Activated CD4-positive, alpha-beta T cell treated with anti-CD3 and anti-CD28 coated beads, Interleukin-2, amount 50 U/mL, for 16 hours (primary cell): ENCODE measurements at regions not wholly inside any gene's neighbourhood (a gene's known extent, or its start where the extent isn't known, plus 50 kb on each side); places are given as distances from the start of the nearest gene placed in this dataset.

Experiments
- DNase-seq: peaks from one replicate; pipeline ENCODE4 v3.0.0-alpha.2; 2020

- no peak for DNase-seq
These were observed 249.7 kb downstream of the ACTR3 start for GRCh38 chr2:114139542-114139941.

- DNase-seq, result no peak
These were observed 266.6 kb downstream of the ACTR3 start for GRCh38 chr2:114156366-114157056.

GRCh38 chr2:114157057-114157385 lies 267.1 kb downstream of the ACTR3 start:
- DNase-seq, result no peak

- DNase-seq, result no peak
These were observed 270.5 kb downstream of the ACTR3 start for GRCh38 chr2:114160263-114160981.

- no peak for DNase-seq
These were observed 271.5 kb downstream of the ACTR3 start for GRCh38 chr2:114161371-114161770.

- no peak for DNase-seq
These were observed 274.6 kb upstream of the DPP10 start for GRCh38 chr2:114167799-114168198.

- DNase-seq, result no peak
These were observed 272.4 kb upstream of the DPP10 start for GRCh38 chr2:114170070-114170469.

- DNase-seq, result no peak
These were observed 266.9 kb upstream of the DPP10 start for GRCh38 chr2:114175507-114175906.

- DNase-seq, result no peak
These were observed 256.9 kb upstream of the DPP10 start for GRCh38 chr2:114185501-114185900.

GRCh38 chr2:114192362-114192761 lies 250.1 kb upstream of the DPP10 start:
- no peak for DNase-seq

GRCh38 chr2:114201781-114202180 lies 240.7 kb upstream of the DPP10 start:
- DNase-seq, result no peak

- DNase-seq, result no peak
These were observed 238.8 kb upstream of the DPP10 start for GRCh38 chr2:114203679-114204078.

- no peak for DNase-seq
These were observed 228.6 kb upstream of the DPP10 start for GRCh38 chr2:114213808-114214207.

- no peak for DNase-seq
These were observed 224.1 kb upstream of the DPP10 start for GRCh38 chr2:114218383-114218782.

GRCh38 chr2:114219456-114219855 lies 223.0 kb upstream of the DPP10 start:
- no peak for DNase-seq

GRCh38 chr2:114222344-114222743 lies 220.1 kb upstream of the DPP10 start:
- DNase-seq, result no peak

GRCh38 chr2:114231921-114232320 lies 210.5 kb upstream of the DPP10 start:
- no peak for DNase-seq

GRCh38 chr2:114237331-114237730 lies 205.1 kb upstream of the DPP10 start:
- DNase-seq, result no peak

- no peak for DNase-seq
These were observed 203.4 kb upstream of the DPP10 start for GRCh38 chr2:114238910-114239559.

- no peak for DNase-seq
These were observed 193.8 kb upstream of the DPP10 start for GRCh38 chr2:114248648-114249047.

- no peak for DNase-seq
These were observed 189.7 kb upstream of the DPP10 start for GRCh38 chr2:114252713-114253112.

GRCh38 chr2:114254875-114255274 lies 187.6 kb upstream of the DPP10 start:
- no peak for DNase-seq

- no peak for DNase-seq
These were observed 183.1 kb upstream of the DPP10 start for GRCh38 chr2:114259389-114259788.

- DNase-seq, result no peak
These were observed 181.1 kb upstream of the DPP10 start for GRCh38 chr2:114261366-114261765.
